Prostate gland (tissue), 2 donors: ENCODE measurements at regions not wholly inside any gene's neighbourhood (a gene's known extent, or its start where the extent isn't known, plus 50 kb on each side); places are given as distances from the start of the nearest gene placed in this dataset.

Experiments used
- DNase-seq: peaks from one replicate; pipeline ENCODE4 v3.0.0-alpha.2; 2019; ENCODE audit warnings: low spot score
- H3K27ac ChIP-seq, 2 donors: fragments of 200-600 bp; sonication (generic); 2 replicates each; pipeline ENCODE4 v1.5.1; 2017 to 2019
- H3K27me3 ChIP-seq: fragments of 200-600 bp; sonication (generic); replicated peaks from 2 replicates; pipeline ENCODE4 v1.5.1; 2019; ENCODE audit not compliant: insufficient read depth
- H3K36me3 ChIP-seq, 2 donors: fragments of 200-600 bp; sonication (generic); 1 replicate in 1 of 2; 2 replicates in 1 of 2; pipeline versions ENCODE4 v1.5.1 to v1.8.1; 2017 to 2019
- H3K4me1 ChIP-seq: fragments of 200-600 bp; sonication (generic); replicated peaks from 2 replicates; pipeline ENCODE4 v1.5.1; 2019
- H3K4me3 ChIP-seq, 2 donors: fragments of 200-600 bp; sonication (generic); 2 replicates each; pipeline ENCODE4 v1.5.1; 2017 to 2019
- H3K9me3 ChIP-seq: fragments of 200-600 bp; sonication (generic); 2 replicates; pipeline ENCODE4 v1.5.1; 2017
- CTCF ChIP-seq, 4 experiments: fragments of 200-600 bp in 2 of 4; fragments of 450-650 bp in 2 of 4; sonication (generic) in 2 of 4; IDR thresholded peaks; 1 replicate in 3 of 4; 2 replicates in 1 of 4; pipeline ENCODE4 v1.5.1; 2016 to 2019; ENCODE audit warnings: antibody characterized with exemption in 4 of 4, mild to moderate bottlenecking in 2 of 4, moderate library complexity in 2 of 4
- POLR2A ChIP-seq: fragments of 450-650 bp; IDR thresholded peaks from one replicate; pipeline ENCODE4 v1.6.1; 2016; ENCODE audit warnings: antibody characterized with exemption, mild to moderate bottlenecking
- POLR2AphosphoS5 ChIP-seq: sonication (generic); formaldehyde crosslinking; IDR thresholded peaks from one replicate; pipeline ENCODE4 v1.6.1; 2017; ENCODE audit warnings: antibody characterized with exemption
- WGBS: methylation state at CpG from one replicate; pipeline ENCODE4 v1.1.5; 2018; 5-methylcytosine and 5-hydroxymethylcytosine counted together
- intact Hi-C: fragments of 100-400 bp; cut with DNase I; formaldehyde crosslinking; loops from one replicate; pipeline ENCODE4 v1.14.2; 2022

GRCh38 chrX:39648548-39649254, 449.1 kb downstream of the BCOR start:
- no peaks in the 10 kb centered on the region for H3K4me1 ChIP-seq
- no peaks in the 10 kb centered on the region for H3K9me3 ChIP-seq
- no peak overlapping the region for H3K27ac ChIP-seq
- no peaks in the 10 kb centered on the region for H3K36me3 ChIP-seq
- no peak for DNase-seq
- intact Hi-C loops: no loop called here
- H3K4me3 ChIP-seq: no peak overlapping the region
- 79% methylated on average over 6 of the region's 6 CpGs for WGBS
- TF ChIP-seq CTCF (IDR thresholded peaks at IDR 0.05): no peak
- TF ChIP-seq POLR2AphosphoS5: no peak
- TF ChIP-seq POLR2A: no peak
- no peaks in the 10 kb centered on the region for H3K27me3 ChIP-seq

GRCh38 chrX:39650768-39651347, 446.9 kb downstream of the BCOR start:
- Histone ChIP-seq H3K4me3 (no peak overlapping the region), H3K9me3 (no peaks in the 10 kb centered on the region), H3K36me3 (no peaks in the 10 kb centered on the region), H3K27ac (no peak overlapping the region), H3K27me3 (no peaks in the 10 kb centered on the region), H3K4me1 (no peaks in the 10 kb centered on the region)
- no peak for DNase-seq
- TF ChIP-seq CTCF (IDR thresholded peaks at IDR 0.05) (no peak), POLR2A (no peak), POLR2AphosphoS5 (no peak)
- WGBS: 86% methylated on average over 10 of the region's 12 CpGs
- intact Hi-C loops: no loop called here

GRCh38 chrX:39652336-39652735, 445.4 kb downstream of the BCOR start:
- TF ChIP-seq POLR2AphosphoS5: no peak
- no peak for TF ChIP-seq POLR2A
- peak in 1 of 4 experiments; percentile 30 for TF ChIP-seq CTCF (IDR thresholded peaks at IDR 0.05)
- WGBS: 88% methylated on average over 5 of the region's 5 CpGs
- H3K36me3 ChIP-seq: no peaks in the 10 kb centered on the region
- H3K4me3 ChIP-seq: no peak overlapping the region
- DNase-seq: no peak
- no peaks in the 10 kb centered on the region for H3K27me3 ChIP-seq
- intact Hi-C loops: no loop called here
- H3K9me3 ChIP-seq: no peaks in the 10 kb centered on the region
- H3K27ac ChIP-seq: no peak overlapping the region
- H3K4me1 ChIP-seq: no peaks in the 10 kb centered on the region

- intact Hi-C loops: no loop called here
- H3K36me3 ChIP-seq: no peaks in the 10 kb centered on the region
- no peak for TF ChIP-seq POLR2AphosphoS5
- TF ChIP-seq POLR2A: no peak
- TF ChIP-seq CTCF (IDR thresholded peaks at IDR 0.05): no peak
- H3K4me1 ChIP-seq: no peaks in the 10 kb centered on the region
- WGBS: 46% methylated on average over 9 of the region's 10 CpGs
- no peaks in the 10 kb centered on the region for H3K27me3 ChIP-seq
- DNase-seq: no peak
- no peaks in the 10 kb centered on the region for H3K9me3 ChIP-seq
- no peak overlapping the region for H3K27ac ChIP-seq
- H3K4me3 ChIP-seq: no peak overlapping the region
Measured at GRCh38 chrX:39653691-39654090, 444.1 kb downstream of the BCOR start.
